HEK293 (cell line): ENCODE measurements at regions not wholly inside any gene's neighbourhood (a gene's known extent, or its start where the extent isn't known, plus 50 kb on each side); places are given as distances from the start of the nearest gene placed in this dataset.

ENCODE experiments used
- CTCF ChIA-PET: fragments of 350-600 bp; formaldehyde crosslinking; extraction: SDS; loops from one replicate; lab custom pipeline; 2021; ENCODE audit warnings: antibody characterized with exemption; lab: Yijun Ruan, JAX
- POLR2A ChIA-PET: fragments of 300-600 bp; formaldehyde crosslinking; extraction: SDS; loops from one replicate; lab custom pipeline; 2020; ENCODE audit warnings: antibody characterized with exemption, inconsistent platforms; lab: Yijun Ruan, JAX
- H3K27ac ChIP-seq: fragments of 200-500 bp; sonication (Bioruptor generic); 2 replicates; pipeline ENCODE4 v1.5.1; 2014; ENCODE audit warnings: low read depth, low read length, control low read depth, inconsistent platforms; ENCODE audit errors: extremely low read depth
- H3K36me3 ChIP-seq, 2 experiments: fragments of 200-500 bp in 1 of 2; sonication (Bioruptor generic) in 1 of 2; 1 replicate in 1 of 2; 2 replicates in 1 of 2; pipeline ENCODE4 v1.5.1; 2014 to 2017; ENCODE audit warnings: inconsistent platforms in 2 of 2, low read length in 2 of 2; ENCODE audit not compliant: control insufficient read depth in 2 of 2, insufficient read depth in 1 of 2
- H3K4me1 ChIP-seq: fragments of 200-500 bp; sonication (Bioruptor generic); 2 replicates; pipeline ENCODE4 v1.5.1; 2014; ENCODE audit warnings: mild to moderate bottlenecking, low read length, inconsistent platforms; ENCODE audit not compliant: control insufficient read depth, insufficient read depth
- H3K4me3 ChIP-seq: 2 replicates; pipeline ENCODE4 v1.5.1; 2011; ENCODE audit warnings: low read depth, mild to moderate bottlenecking, control low read depth, low read length, moderate library complexity
- H3K9me3 ChIP-seq: fragments of 200-500 bp; sonication (Bioruptor generic); 2 replicates; pipeline ENCODE4 v1.5.1; 2014; ENCODE audit warnings: low read depth, low read length, inconsistent platforms; ENCODE audit not compliant: control insufficient read depth, insufficient read depth
- GLIS1 ChIP-seq: fragments of 450-650 bp; formaldehyde crosslinking; IDR thresholded peaks from 2 replicates; pipeline ENCODE4 v1.5.1; 2016; ENCODE audit warnings: missing biosample characterization, missing genetic modification characterization
- HOXC10 ChIP-seq: sonication (generic); formaldehyde crosslinking; IDR thresholded peaks from 2 replicates; pipeline ENCODE4 v1.8.1; 2023; ENCODE audit warnings: mild to moderate bottlenecking, missing genetic modification reagents
- KLF7 ChIP-seq: fragments of 450-650 bp; formaldehyde crosslinking; IDR thresholded peaks from 2 replicates; pipeline ENCODE4 v1.5.1; 2016; ENCODE audit warnings: missing biosample characterization, missing genetic modification characterization, borderline replicate concordance
- OVOL3 ChIP-seq: fragments of 450-650 bp; formaldehyde crosslinking; IDR thresholded peaks from 2 replicates; pipeline ENCODE4 v1.5.1; 2016; ENCODE audit warnings: missing biosample characterization, missing genetic modification characterization
- RBAK ChIP-seq: fragments of 450-650 bp; formaldehyde crosslinking; IDR thresholded peaks from 2 replicates; pipeline ENCODE4 v1.5.1; 2016; ENCODE audit warnings: missing biosample characterization, missing genetic modification characterization
- SCRT2 ChIP-seq: fragments of 450-650 bp; formaldehyde crosslinking; IDR thresholded peaks from 2 replicates; pipeline ENCODE4 v1.5.1; 2016; ENCODE audit warnings: missing biosample characterization, missing genetic modification characterization
- ZBTB20 ChIP-seq: fragments of 450-650 bp; formaldehyde crosslinking; IDR thresholded peaks from 2 replicates; pipeline ENCODE4 v1.5.1; 2016; ENCODE audit warnings: missing biosample characterization, missing genetic modification characterization
- ZFP37 ChIP-seq: fragments of 450-650 bp; formaldehyde crosslinking; IDR thresholded peaks from 2 replicates; pipeline ENCODE4 v1.5.1; 2016; ENCODE audit warnings: missing biosample characterization, missing genetic modification characterization
- ZNF174 ChIP-seq: fragments of 450-650 bp; formaldehyde crosslinking; IDR thresholded peaks from 2 replicates; pipeline ENCODE4 v1.5.0; 2017; ENCODE audit warnings: missing biosample characterization, mild to moderate bottlenecking, missing genetic modification characterization
- ZNF341 ChIP-seq: fragments of 450-650 bp; formaldehyde crosslinking; IDR thresholded peaks from 2 replicates; pipeline ENCODE4; 2016; ENCODE audit warnings: low read depth, missing biosample characterization, missing genetic modification characterization
- ZNF366 ChIP-seq: fragments of 450-650 bp; formaldehyde crosslinking; conservative IDR thresholded peaks from 2 replicates; pipeline ENCODE4 v1.5.1; 2016; ENCODE audit warnings: missing biosample characterization, missing genetic modification characterization
- ZNF404 ChIP-seq: fragments of 450-650 bp; formaldehyde crosslinking; IDR thresholded peaks from 2 replicates; pipeline ENCODE4 v1.5.1; 2017; ENCODE audit warnings: missing biosample characterization, missing genetic modification characterization
- ZNF510 ChIP-seq: fragments of 450-650 bp; formaldehyde crosslinking; IDR thresholded peaks from 2 replicates; pipeline ENCODE4 v1.5.1; 2018; ENCODE audit warnings: mild to moderate bottlenecking, missing genetic modification characterization, missing biosample characterization; ENCODE audit not compliant: insufficient replicate concordance
- ZNF529 ChIP-seq: fragments of 450-650 bp; formaldehyde crosslinking; IDR thresholded peaks from 2 replicates; pipeline ENCODE4 v1.5.1; 2017; ENCODE audit warnings: missing genetic modification characterization, missing biosample characterization; ENCODE audit not compliant: insufficient replicate concordance
- ZNF530 ChIP-seq: fragments of 450-650 bp; formaldehyde crosslinking; IDR thresholded peaks from 2 replicates; pipeline ENCODE4 v1.5.1; 2016; ENCODE audit warnings: low read depth, missing biosample characterization, missing genetic modification characterization
- ZNF544 ChIP-seq: fragments of 450-650 bp; formaldehyde crosslinking; IDR thresholded peaks from 2 replicates; pipeline ENCODE4 v1.5.0; 2017; ENCODE audit warnings: missing biosample characterization, missing genetic modification characterization
- ZNF549 ChIP-seq: fragments of 450-650 bp; IDR thresholded peaks from 2 replicates; pipeline ENCODE4 v1.5.1; 2018; ENCODE audit warnings: missing biosample characterization, missing genetic modification characterization, mild to moderate bottlenecking, inconsistent platforms, moderate library complexity
- ZNF560 ChIP-seq: fragments of 450-650 bp; formaldehyde crosslinking; IDR thresholded peaks from 2 replicates; pipeline ENCODE4 v1.5.1; 2017; ENCODE audit warnings: missing biosample characterization, missing genetic modification characterization, borderline replicate concordance
- ZNF596 ChIP-seq: fragments of 450-650 bp; IDR thresholded peaks from 2 replicates; pipeline ENCODE4 v1.5.0; 2018; ENCODE audit warnings: missing biosample characterization, mild to moderate bottlenecking, missing genetic modification characterization, moderate library complexity
- ZNF623 ChIP-seq: fragments of 450-650 bp; formaldehyde crosslinking; IDR thresholded peaks from 2 replicates; pipeline ENCODE4 v1.5.1; 2016; ENCODE audit warnings: missing biosample characterization, missing genetic modification characterization
- ZNF664 ChIP-seq: fragments of 450-650 bp; formaldehyde crosslinking; IDR thresholded peaks from 2 replicates; pipeline ENCODE4 v1.5.1; 2016; ENCODE audit warnings: missing biosample characterization, missing genetic modification characterization
- ZNF701 ChIP-seq: fragments of 450-650 bp; formaldehyde crosslinking; IDR thresholded peaks from 2 replicates; pipeline ENCODE4 v1.5.1; 2016; ENCODE audit warnings: missing biosample characterization, missing genetic modification characterization
- TF ChIP-seq, protein P1 (sequence below): fragments of 450-650 bp; formaldehyde crosslinking; IDR thresholded peaks from 2 replicates; pipeline ENCODE4 v1.5.1; 2016; ENCODE audit warnings: missing biosample characterization, missing genetic modification characterization
- TF ChIP-seq, protein P2 (sequence below): fragments of 450-650 bp; formaldehyde crosslinking; IDR thresholded peaks from 2 replicates; pipeline ENCODE4 v1.5.1; 2017; ENCODE audit warnings: missing biosample characterization, missing genetic modification characterization
- TF ChIP-seq, protein P3 (sequence below): fragments of 450-650 bp; formaldehyde crosslinking; IDR thresholded peaks from 2 replicates; pipeline ENCODE4 v1.5.1; 2017; ENCODE audit warnings: missing biosample characterization, mild to moderate bottlenecking, missing genetic modification characterization, moderate library complexity

DNA sequence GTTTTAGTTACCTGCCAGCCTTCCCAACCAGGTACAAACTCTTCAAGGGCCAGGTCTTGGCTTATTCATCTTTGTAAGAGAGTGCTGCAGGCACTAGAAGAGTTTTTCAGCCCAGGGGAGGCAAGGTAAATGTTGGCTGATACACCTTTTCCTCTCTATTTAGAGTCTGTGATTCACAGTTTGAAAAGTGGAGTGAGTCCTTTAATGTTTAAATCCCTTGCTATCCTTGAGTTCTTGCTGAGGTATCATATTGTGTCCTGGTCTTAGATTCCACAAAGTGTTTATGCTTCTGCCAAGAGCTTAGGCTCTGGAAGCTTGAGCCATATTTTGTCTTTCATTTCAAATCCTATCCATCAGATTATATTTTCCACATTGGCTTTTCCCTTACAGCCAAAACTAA, 52.8 kb upstream of the CITED2 start:
- no peaks in the 10 kb centered on the region for H3K9me3 ChIP-seq
- no peak for TF ChIP-seq SCRT2 (tag by site-specific recombination)
- TF ChIP-seq HOXC10 (CRISPR knock-in tag), result no peak
- TF ChIP-seq, protein P1, sequence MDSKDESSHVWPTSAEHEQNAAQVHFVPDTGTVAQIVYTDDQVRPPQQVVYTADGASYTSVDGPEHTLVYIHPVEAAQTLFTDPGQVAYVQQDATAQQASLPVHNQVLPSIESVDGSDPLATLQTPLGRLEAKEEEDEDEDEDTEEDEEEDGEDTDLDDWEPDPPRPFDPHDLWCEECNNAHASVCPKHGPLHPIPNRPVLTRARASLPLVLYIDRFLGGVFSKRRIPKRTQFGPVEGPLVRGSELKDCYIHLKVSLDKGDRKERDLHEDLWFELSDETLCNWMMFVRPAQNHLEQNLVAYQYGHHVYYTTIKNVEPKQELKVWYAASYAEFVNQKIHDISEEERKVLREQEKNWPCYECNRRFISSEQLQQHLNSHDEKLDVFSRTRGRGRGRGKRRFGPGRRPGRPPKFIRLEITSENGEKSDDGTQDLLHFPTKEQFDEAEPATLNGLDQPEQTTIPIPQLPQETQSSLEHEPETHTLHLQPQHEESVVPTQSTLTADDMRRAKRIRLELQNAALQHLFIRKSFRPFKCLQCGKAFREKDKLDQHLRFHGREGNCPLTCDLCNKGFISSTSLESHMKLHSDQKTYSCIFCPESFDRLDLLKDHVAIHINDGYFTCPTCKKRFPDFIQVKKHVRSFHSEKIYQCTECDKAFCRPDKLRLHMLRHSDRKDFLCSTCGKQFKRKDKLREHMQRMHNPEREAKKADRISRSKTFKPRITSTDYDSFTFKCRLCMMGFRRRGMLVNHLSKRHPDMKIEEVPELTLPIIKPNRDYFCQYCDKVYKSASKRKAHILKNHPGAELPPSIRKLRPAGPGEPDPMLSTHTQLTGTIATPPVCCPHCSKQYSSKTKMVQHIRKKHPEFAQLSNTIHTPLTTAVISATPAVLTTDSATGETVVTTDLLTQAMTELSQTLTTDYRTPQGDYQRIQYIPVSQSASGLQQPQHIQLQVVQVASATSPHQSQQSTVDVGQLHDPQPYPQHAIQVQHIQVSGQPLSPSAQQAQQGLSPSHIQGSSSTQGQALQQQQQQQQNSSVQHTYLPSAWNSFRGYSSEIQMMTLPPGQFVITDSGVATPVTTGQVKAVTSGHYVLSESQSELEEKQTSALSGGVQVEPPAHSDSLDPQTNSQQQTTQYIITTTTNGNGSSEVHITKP (tag by site-specific recombination), result no peak
- no peak for TF ChIP-seq ZNF174 (tag by site-specific recombination)
- TF ChIP-seq ZNF529 (tag by site-specific recombination), result no peak
- CTCF ChIA-PET, result no interaction called here
- H3K27ac ChIP-seq, result no peak overlapping the region
- H3K4me1 ChIP-seq, result no peaks in the 10 kb centered on the region
- POLR2A ChIA-PET, result interaction anchor here (2.6 kb wide), 1 partner anchor 53 kb away, joined by 8 read pairs; the partner anchor contains the start of gene CITED2
- H3K36me3 ChIP-seq, result no peaks in the 10 kb centered on the region
- no peak overlapping the region for H3K4me3 ChIP-seq

DNA sequence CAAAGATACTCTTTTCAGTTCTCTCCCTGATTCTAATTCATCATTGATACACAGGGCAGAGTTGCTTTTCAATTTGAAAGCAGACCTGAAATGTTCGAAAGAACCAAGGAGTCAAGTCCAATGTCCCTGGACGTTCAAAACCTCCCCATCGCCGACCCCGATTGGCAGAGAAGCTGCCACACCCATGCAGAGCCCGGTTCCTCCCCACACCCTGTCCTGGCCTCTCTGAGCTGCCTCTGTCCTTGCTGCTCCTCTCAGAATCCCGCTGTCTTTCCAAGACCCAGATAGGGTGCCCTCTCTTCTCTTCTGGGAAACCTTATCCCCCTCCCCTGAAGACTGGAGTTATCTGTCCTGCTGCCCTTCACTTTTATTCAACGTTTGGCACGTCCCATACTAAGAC, 52.3 kb upstream of the CITED2 start:
- CTCF ChIA-PET, result no interaction called here
- Histone ChIP-seq H3K4me1 (no peaks in the 10 kb centered on the region), H3K4me3 (no peak overlapping the region), H3K27ac (no peak overlapping the region), H3K9me3 (no peaks in the 10 kb centered on the region), H3K36me3 (no peaks in the 10 kb centered on the region)
- TF ChIP-seq ZFP37 (tag by site-specific recombination) (no peak), ZNF366 (tag by site-specific recombination) (no peak), ZNF664 (tag by site-specific recombination) (no peak), ZNF544 (tag by site-specific recombination) (no peak), ZNF510 (tag by site-specific recombination) (no peak), ZNF701 (no peak)
- TF ChIP-seq, protein P2, sequence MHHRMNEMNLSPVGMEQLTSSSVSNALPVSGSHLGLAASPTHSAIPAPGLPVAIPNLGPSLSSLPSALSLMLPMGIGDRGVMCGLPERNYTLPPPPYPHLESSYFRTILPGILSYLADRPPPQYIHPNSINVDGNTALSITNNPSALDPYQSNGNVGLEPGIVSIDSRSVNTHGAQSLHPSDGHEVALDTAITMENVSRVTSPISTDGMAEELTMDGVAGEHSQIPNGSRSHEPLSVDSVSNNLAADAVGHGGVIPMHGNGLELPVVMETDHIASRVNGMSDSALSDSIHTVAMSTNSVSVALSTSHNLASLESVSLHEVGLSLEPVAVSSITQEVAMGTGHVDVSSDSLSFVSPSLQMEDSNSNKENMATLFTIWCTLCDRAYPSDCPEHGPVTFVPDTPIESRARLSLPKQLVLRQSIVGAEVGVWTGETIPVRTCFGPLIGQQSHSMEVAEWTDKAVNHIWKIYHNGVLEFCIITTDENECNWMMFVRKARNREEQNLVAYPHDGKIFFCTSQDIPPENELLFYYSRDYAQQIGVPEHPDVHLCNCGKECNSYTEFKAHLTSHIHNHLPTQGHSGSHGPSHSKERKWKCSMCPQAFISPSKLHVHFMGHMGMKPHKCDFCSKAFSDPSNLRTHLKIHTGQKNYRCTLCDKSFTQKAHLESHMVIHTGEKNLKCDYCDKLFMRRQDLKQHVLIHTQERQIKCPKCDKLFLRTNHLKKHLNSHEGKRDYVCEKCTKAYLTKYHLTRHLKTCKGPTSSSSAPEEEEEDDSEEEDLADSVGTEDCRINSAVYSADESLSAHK, result no peak
- POLR2A ChIA-PET, result interaction anchor here (2.6 kb wide), 1 partner anchor 52 kb away, joined by 8 read pairs; the partner anchor contains the start of gene CITED2

GRCh38 chr6:139425780-139426179, 51.3 kb upstream of the CITED2 start:
- Histone ChIP-seq H3K36me3 (no peaks in the 10 kb centered on the region), H3K4me1 (no peaks in the 10 kb centered on the region), H3K9me3 (no peaks in the 10 kb centered on the region), H3K4me3 (no peak overlapping the region), H3K27ac (no peak overlapping the region)
- ChIA-PET POLR2A (interaction anchor here (0.9 to 2.6 kb wide), 2 partner anchors 50 to 51 kb away, joined by 5 to 8 read pairs; partner anchors contain the start of gene CITED2), CTCF (interaction anchor here (0.6 kb wide), 2 partner anchors 24 to 246 kb away, joined by 3 to 4 read pairs; no protein-coding TSS in a partner anchor)
- TF ChIP-seq ZNF623 (tag by site-specific recombination), result no peak
- TF ChIP-seq RBAK, result no peak
- TF ChIP-seq ZNF596 (tag by site-specific recombination), result no peak
- TF ChIP-seq, protein P3, sequence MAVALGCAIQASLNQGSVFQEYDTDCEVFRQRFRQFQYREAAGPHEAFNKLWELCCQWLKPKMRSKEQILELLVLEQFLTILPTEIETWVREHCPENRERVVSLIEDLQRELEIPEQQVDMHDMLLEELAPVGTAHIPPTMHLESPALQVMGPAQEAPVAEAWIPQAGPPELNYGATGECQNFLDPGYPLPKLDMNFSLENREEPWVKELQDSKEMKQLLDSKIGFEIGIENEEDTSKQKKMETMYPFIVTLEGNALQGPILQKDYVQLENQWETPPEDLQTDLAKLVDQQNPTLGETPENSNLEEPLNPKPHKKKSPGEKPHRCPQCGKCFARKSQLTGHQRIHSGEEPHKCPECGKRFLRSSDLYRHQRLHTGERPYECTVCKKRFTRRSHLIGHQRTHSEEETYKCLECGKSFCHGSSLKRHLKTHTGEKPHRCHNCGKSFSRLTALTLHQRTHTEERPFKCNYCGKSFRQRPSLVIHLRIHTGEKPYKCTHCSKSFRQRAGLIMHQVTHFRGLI, result no peak
- TF ChIP-seq ZNF560 (tag by site-specific recombination), result no peak
- no peak for TF ChIP-seq KLF7 (tag by site-specific recombination)
- TF ChIP-seq ZNF549 (tag by site-specific recombination), result no peak
- TF ChIP-seq OVOL3 (tag by site-specific recombination), result no peak
- TF ChIP-seq ZBTB20 (tag by site-specific recombination), result no peak
- TF ChIP-seq ZNF341 (tag by site-specific recombination), result no peak
- no peak for TF ChIP-seq ZNF404 (tag by site-specific recombination)
- TF ChIP-seq ZNF530 (tag by site-specific recombination), result no peak
- TF ChIP-seq GLIS1 (tag by site-specific recombination), result no peak
